Activated naive CD4-positive, alpha-beta T cell treated with anti-CD3 and anti-CD28 coated beads for 36 hours (primary cell): ENCODE measurements at regions not wholly inside any gene's neighbourhood (a gene's known extent, or its start where the extent isn't known, plus 50 kb on each side); places are given as distances from the start of the nearest gene placed in this dataset.

Source experiments
- CTCF ChIA-PET: fragments of 350-600 bp; sonication (Branson Sonifier 250); formaldehyde crosslinking; loops from one replicate; lab custom pipeline; 2021; ENCODE audit warnings: antibody characterized with exemption; lab: Charles Lee
- DNase-seq: peaks from one replicate; pipeline ENCODE4 v3.0.0-alpha.2; 2020
- H3K27ac Mint-ChIP-seq: one replicate; pipeline ENCODE4 v1.8.0; 2021; ENCODE audit warnings: mild to moderate bottlenecking, mixed read lengths
- H3K27me3 Mint-ChIP-seq: one replicate; pipeline ENCODE4 v1.8.0; 2021; ENCODE audit warnings: low read depth, mixed read lengths
- H3K36me3 Mint-ChIP-seq: one replicate; pipeline ENCODE4 v1.8.0; 2021; ENCODE audit warnings: low read depth, mixed read lengths
- H3K4me1 Mint-ChIP-seq: one replicate; pipeline ENCODE4 v1.8.0; 2021; ENCODE audit warnings: low read depth, mixed read lengths
- H3K4me3 Mint-ChIP-seq: one replicate; pipeline ENCODE4 v1.8.0; 2021; ENCODE audit warnings: mild to moderate bottlenecking, moderate library complexity, mixed read lengths
- H3K9me3 Mint-ChIP-seq: one replicate; pipeline ENCODE4 v1.8.0; 2021; ENCODE audit warnings: mixed read lengths
- intact Hi-C: fragments of 100-400 bp; cut with micrococcal nuclease; formaldehyde crosslinking; loops from one replicate; pipeline ENCODE4 v1.15.1; 2023

GRCh38 chr9:90268613-90269012 is 374.0 kb downstream of the DIRAS2 start:
- H3K4me3 Mint-ChIP-seq = no peak overlapping the region
- no peak overlapping the region for H3K27ac Mint-ChIP-seq
- no peaks in the 10 kb centered on the region for H3K9me3 Mint-ChIP-seq
- DNase-seq = no peak
- CTCF ChIA-PET = no interaction called here
- intact Hi-C loops = no loop called here
- H3K4me1 Mint-ChIP-seq = no peaks in the 10 kb centered on the region
- peaks cover 16% of the 10 kb centered on the region for H3K27me3 Mint-ChIP-seq
- H3K36me3 Mint-ChIP-seq = no peaks in the 10 kb centered on the region

GRCh38 chr9:90271707-90272106 is 370.9 kb downstream of the DIRAS2 start:
- peaks cover 18% of the 10 kb centered on the region for H3K27me3 Mint-ChIP-seq
- H3K9me3 Mint-ChIP-seq = no peaks in the 10 kb centered on the region
- CTCF ChIA-PET = no interaction called here
- H3K36me3 Mint-ChIP-seq = no peaks in the 10 kb centered on the region
- no peak for DNase-seq
- intact Hi-C loops = no loop called here
- H3K27ac Mint-ChIP-seq = no peak overlapping the region
- H3K4me3 Mint-ChIP-seq = no peak overlapping the region
- H3K4me1 Mint-ChIP-seq = no peaks in the 10 kb centered on the region

GRCh38 chr9:90274725-90275124 is 367.9 kb downstream of the DIRAS2 start:
- Mint-ChIP-seq H3K4me1 (no peaks in the 10 kb centered on the region), H3K27me3 (peaks cover 18% of the 10 kb centered on the region), H3K4me3 (no peak overlapping the region), H3K36me3 (no peaks in the 10 kb centered on the region), H3K27ac (no peak overlapping the region), H3K9me3 (no peaks in the 10 kb centered on the region)
- intact Hi-C loops = no loop called here
- DNase-seq = no peak
- CTCF ChIA-PET = no interaction called here

- no peaks in the 10 kb centered on the region for H3K4me1 Mint-ChIP-seq
- H3K9me3 Mint-ChIP-seq = no peaks in the 10 kb centered on the region
- no peaks in the 10 kb centered on the region for H3K36me3 Mint-ChIP-seq
- H3K4me3 Mint-ChIP-seq = no peak overlapping the region
- DNase-seq = no peak
- CTCF ChIA-PET = no interaction called here
- intact Hi-C loops = no loop called here
- H3K27me3 Mint-ChIP-seq = peaks cover 4% of the 10 kb centered on the region
- no peak overlapping the region for H3K27ac Mint-ChIP-seq
Measured at GRCh38 chr9:90285946-90286345, 356.7 kb downstream of the DIRAS2 start.

- H3K27ac Mint-ChIP-seq = no peak overlapping the region
- intact Hi-C loops = no loop called here
- no peaks in the 10 kb centered on the region for H3K9me3 Mint-ChIP-seq
- CTCF ChIA-PET = no interaction called here
- H3K4me1 Mint-ChIP-seq = no peaks in the 10 kb centered on the region
- no peak overlapping the region for H3K4me3 Mint-ChIP-seq
- DNase-seq = peak; percentile 5
- no peaks in the 10 kb centered on the region for H3K36me3 Mint-ChIP-seq
- peaks cover 6% of the 10 kb centered on the region for H3K27me3 Mint-ChIP-seq
Measured at GRCh38 chr9:90287567-90288274, 354.9 kb downstream of the DIRAS2 start.

- Mint-ChIP-seq H3K9me3 (no peaks in the 10 kb centered on the region), H3K4me1 (no peaks in the 10 kb centered on the region), H3K4me3 (no peak overlapping the region), H3K36me3 (no peaks in the 10 kb centered on the region), H3K27me3 (peaks cover 6% of the 10 kb centered on the region), H3K27ac (no peak overlapping the region)
- intact Hi-C loops = no loop called here
- CTCF ChIA-PET = no interaction called here
- DNase-seq = no peak
Measured at GRCh38 chr9:90288275-90288639, 354.4 kb downstream of the DIRAS2 start.

GRCh38 chr9:90290716-90291485 is 351.7 kb downstream of the DIRAS2 start:
- Mint-ChIP-seq H3K4me1 (no peaks in the 10 kb centered on the region), H3K36me3 (no peaks in the 10 kb centered on the region), H3K27me3 (peaks cover 6% of the 10 kb centered on the region), H3K9me3 (no peaks in the 10 kb centered on the region), H3K27ac (no peak overlapping the region), H3K4me3 (no peak overlapping the region)
- no peak for DNase-seq
- intact Hi-C loops = no loop called here
- CTCF ChIA-PET = interaction anchor here (0.5 kb wide), 1 partner anchor 42 kb away, joined by 4 read pairs; no protein-coding TSS in a partner anchor

- Mint-ChIP-seq H3K36me3 (no peaks in the 10 kb centered on the region), H3K4me3 (no peak overlapping the region), H3K27me3 (peaks cover 15% of the 10 kb centered on the region), H3K4me1 (no peaks in the 10 kb centered on the region), H3K27ac (no peak overlapping the region), H3K9me3 (no peaks in the 10 kb centered on the region)
- DNase-seq = no peak
- CTCF ChIA-PET = no interaction called here
- intact Hi-C loops = no loop called here
Measured at GRCh38 chr9:90296539-90296938, 346.1 kb downstream of the DIRAS2 start.

GRCh38 chr9:90299968-90300367 is 342.7 kb downstream of the DIRAS2 start:
- H3K27me3 Mint-ChIP-seq = peaks cover 22% of the 10 kb centered on the region
- H3K9me3 Mint-ChIP-seq = no peaks in the 10 kb centered on the region
- intact Hi-C loops = no loop called here
- H3K36me3 Mint-ChIP-seq = no peaks in the 10 kb centered on the region
- H3K4me1 Mint-ChIP-seq = no peaks in the 10 kb centered on the region
- H3K4me3 Mint-ChIP-seq = no peak overlapping the region
- no peak for DNase-seq
- CTCF ChIA-PET = no interaction called here
- no peak overlapping the region for H3K27ac Mint-ChIP-seq

GRCh38 chr9:90300611-90301276 is 341.9 kb downstream of the DIRAS2 start:
- CTCF ChIA-PET = no interaction called here
- intact Hi-C loops = no loop called here
- Mint-ChIP-seq H3K4me1 (no peaks in the 10 kb centered on the region), H3K36me3 (no peaks in the 10 kb centered on the region), H3K27me3 (peaks cover 22% of the 10 kb centered on the region), H3K9me3 (no peaks in the 10 kb centered on the region), H3K27ac (no peak overlapping the region), H3K4me3 (no peak overlapping the region)
- DNase-seq = no peak

- intact Hi-C loops = no loop called here
- Mint-ChIP-seq H3K27me3 (peaks cover 23% of the 10 kb centered on the region), H3K27ac (no peak overlapping the region), H3K4me1 (no peaks in the 10 kb centered on the region), H3K9me3 (no peaks in the 10 kb centered on the region), H3K4me3 (no peak overlapping the region), H3K36me3 (no peaks in the 10 kb centered on the region)
- CTCF ChIA-PET = no interaction called here
- peak; percentile 5 for DNase-seq
Measured at GRCh38 chr9:90301277-90301653, 341.4 kb downstream of the DIRAS2 start.

GRCh38 chr9:90303655-90304054 is 339.0 kb downstream of the DIRAS2 start:
- CTCF ChIA-PET = no interaction called here
- Mint-ChIP-seq H3K4me1 (no peaks in the 10 kb centered on the region), H3K9me3 (no peaks in the 10 kb centered on the region), H3K27me3 (peaks cover 17% of the 10 kb centered on the region), H3K4me3 (no peak overlapping the region), H3K27ac (no peak overlapping the region), H3K36me3 (no peaks in the 10 kb centered on the region)
- intact Hi-C loops = no loop called here
- DNase-seq = no peak

- intact Hi-C loops = no loop called here
- no peak for DNase-seq
- Mint-ChIP-seq H3K27ac (no peak overlapping the region), H3K9me3 (no peaks in the 10 kb centered on the region), H3K4me3 (no peak overlapping the region), H3K36me3 (no peaks in the 10 kb centered on the region), H3K27me3 (peaks cover 16% of the 10 kb centered on the region), H3K4me1 (no peaks in the 10 kb centered on the region)
- CTCF ChIA-PET = no interaction called here
Measured at GRCh38 chr9:90306158-90306557, 336.5 kb downstream of the DIRAS2 start.
